Activated CD8-positive, alpha-beta T cell treated with anti-CD3 and anti-CD28 coated beads, Interleukin-2, amount 10 ng/mL, durations not matched to agents 7 days and 5 days (primary cell): ENCODE measurements at regions not wholly inside any gene's neighbourhood (a gene's known extent, or its start where the extent isn't known, plus 50 kb on each side); places are given as distances from the start of the nearest gene placed in this dataset.
"Not testable (repeated sequence)": the region's sequence is repeated elsewhere in the genome, so short reads cannot be mapped to it uniquely, and the experiment has no call there.

Source experiments
- ATAC-seq: fragments of 150-1000 bp; cut with Tn5 transposase; one replicate; pipeline ENCODE4 v1.10.0; 2021; ENCODE audit warnings: moderate library complexity
- CTCF ChIA-PET: fragments of 350-600 bp; sonication (Branson Sonifier 250); formaldehyde crosslinking; loops from one replicate; lab custom pipeline; 2021; ENCODE audit warnings: antibody characterized with exemption; lab: Charles Lee
- POLR2A ChIA-PET: fragments of 350-600 bp; sonication (Branson Sonifier 250); formaldehyde crosslinking; loops from one replicate; lab custom pipeline; 2021; ENCODE audit warnings: antibody characterized with exemption; lab: Charles Lee
- DNase-seq: peaks from one replicate; pipeline ENCODE4 v3.0.0-alpha.2; 2020
- H3K27ac Mint-ChIP-seq: one replicate; pipeline ENCODE4 v1.8.0; 2021; ENCODE audit warnings: mild to moderate bottlenecking, mixed read lengths
- H3K27me3 Mint-ChIP-seq: one replicate; pipeline ENCODE4 v1.8.0; 2021; ENCODE audit warnings: low read depth, mixed read lengths
- H3K36me3 Mint-ChIP-seq: one replicate; pipeline ENCODE4 v1.8.0; 2021; ENCODE audit warnings: low read depth, mixed read lengths
- H3K4me1 Mint-ChIP-seq: one replicate; pipeline ENCODE4 v1.8.0; 2021; ENCODE audit warnings: low read depth, mixed read lengths
- H3K4me3 Mint-ChIP-seq: one replicate; pipeline ENCODE4 v1.8.0; 2021; ENCODE audit warnings: mild to moderate bottlenecking, mixed read lengths
- H3K9me3 Mint-ChIP-seq: one replicate; pipeline ENCODE4 v1.8.0; 2022; ENCODE audit warnings: mixed read lengths; ENCODE audit not compliant: insufficient read depth

GRCh38 chr14:46417066-46417465, 234.5 kb downstream of the RPL10L start:
- DNase-seq, result no peak
- no peaks in the 10 kb centered on the region for H3K4me1 Mint-ChIP-seq
- H3K36me3 Mint-ChIP-seq, result no peaks in the 10 kb centered on the region
- ChIA-PET CTCF (no interaction called here), POLR2A (no interaction called here)
- H3K4me3 Mint-ChIP-seq, result no peak overlapping the region
- H3K27me3 Mint-ChIP-seq, result no peaks in the 10 kb centered on the region
- no peak for ATAC-seq
- H3K27ac Mint-ChIP-seq, result no peak overlapping the region
- H3K9me3 Mint-ChIP-seq, result peaks cover 25% of the 10 kb centered on the region

GRCh38 chr14:46404865-46405811, 246.4 kb downstream of the RPL10L start:
- no peaks in the 10 kb centered on the region for H3K4me1 Mint-ChIP-seq
- POLR2A ChIA-PET, result no interaction called here
- H3K4me3 Mint-ChIP-seq, result no peak overlapping the region
- no peaks in the 10 kb centered on the region for H3K27me3 Mint-ChIP-seq
- no peaks in the 10 kb centered on the region for H3K9me3 Mint-ChIP-seq
- DNase-seq, result no peak
- no peak for ATAC-seq
- CTCF ChIA-PET, result no interaction called here
- H3K27ac Mint-ChIP-seq, result no peak overlapping the region
- H3K36me3 Mint-ChIP-seq, result no peaks in the 10 kb centered on the region

GRCh38 chr14:46402001-46402690, 249.4 kb downstream of the RPL10L start:
- DNase-seq, H3K36me3 Mint-ChIP-seq, H3K4me3 Mint-ChIP-seq, H3K9me3 Mint-ChIP-seq, POLR2A ChIA-PET, H3K27ac Mint-ChIP-seq, H3K27me3 Mint-ChIP-seq, CTCF ChIA-PET, H3K4me1 Mint-ChIP-seq, ATAC-seq: not testable (repeated sequence)

- Mint-ChIP-seq H3K27ac (no peak overlapping the region), H3K27me3 (no peaks in the 10 kb centered on the region), H3K4me1 (no peaks in the 10 kb centered on the region), H3K4me3 (no peak overlapping the region), H3K9me3 (no peaks in the 10 kb centered on the region), H3K36me3 (no peaks in the 10 kb centered on the region)
- DNase-seq (no peak), ATAC-seq (no peak)
- CTCF ChIA-PET, result no interaction called here
- POLR2A ChIA-PET, result no interaction called here
Measured at GRCh38 chr14:46401066-46401465, 250.5 kb downstream of the RPL10L start.

- Mint-ChIP-seq H3K27ac (no peak overlapping the region), H3K4me1 (no peaks in the 10 kb centered on the region), H3K36me3 (no peaks in the 10 kb centered on the region), H3K4me3 (no peak overlapping the region), H3K9me3 (no peaks in the 10 kb centered on the region), H3K27me3 (no peaks in the 10 kb centered on the region)
- ChIA-PET CTCF (no interaction called here), POLR2A (no interaction called here)
- DNase-seq (no peak), ATAC-seq (no peak)
Measured at GRCh38 chr14:46399049-46399448, 252.5 kb downstream of the RPL10L start.

- ATAC-seq (no peak), DNase-seq (no peak)
- ChIA-PET CTCF (no interaction called here), POLR2A (no interaction called here)
- H3K4me3 Mint-ChIP-seq, result no peak overlapping the region
- no peak overlapping the region for H3K27ac Mint-ChIP-seq
- peaks cover 10% of the 10 kb centered on the region for H3K9me3 Mint-ChIP-seq
- H3K36me3 Mint-ChIP-seq, result no peaks in the 10 kb centered on the region
- no peaks in the 10 kb centered on the region for H3K27me3 Mint-ChIP-seq
- H3K4me1 Mint-ChIP-seq, result no peaks in the 10 kb centered on the region
Measured at GRCh38 chr14:46384611-46385010, 267.0 kb downstream of the RPL10L start.

GRCh38 chr14:46381674-46382073, 269.9 kb downstream of the RPL10L start:
- DNase-seq (no peak), ATAC-seq (no peak)
- H3K4me1 Mint-ChIP-seq, result no peaks in the 10 kb centered on the region
- no peak overlapping the region for H3K27ac Mint-ChIP-seq
- H3K36me3 Mint-ChIP-seq, result no peaks in the 10 kb centered on the region
- H3K9me3 Mint-ChIP-seq, result peaks cover 10% of the 10 kb centered on the region
- no peak overlapping the region for H3K4me3 Mint-ChIP-seq
- ChIA-PET CTCF (no interaction called here), POLR2A (no interaction called here)
- no peaks in the 10 kb centered on the region for H3K27me3 Mint-ChIP-seq

GRCh38 chr14:46378248-46378647, 273.3 kb downstream of the RPL10L start:
- H3K4me1 Mint-ChIP-seq, result no peaks in the 10 kb centered on the region
- no peaks in the 10 kb centered on the region for H3K36me3 Mint-ChIP-seq

GRCh38 chr14:46377305-46377704, 274.3 kb downstream of the RPL10L start:
- Mint-ChIP-seq H3K36me3 (no peaks in the 10 kb centered on the region), H3K27ac (no peak overlapping the region), H3K27me3 (no peaks in the 10 kb centered on the region), H3K4me1 (no peaks in the 10 kb centered on the region), H3K9me3 (peaks cover 4% of the 10 kb centered on the region), H3K4me3 (no peak overlapping the region)
- ATAC-seq (no peak), DNase-seq (no peak)
- CTCF ChIA-PET, result no interaction called here
- POLR2A ChIA-PET, result no interaction called here

More at GRCh38 chr14:46378248-46378647, 273.3 kb downstream of the RPL10L start:
- H3K9me3 Mint-ChIP-seq, result peaks cover 4% of the 10 kb centered on the region
- ChIA-PET CTCF (no interaction called here), POLR2A (no interaction called here)
- ATAC-seq (no peak), DNase-seq (no peak)
- H3K27ac Mint-ChIP-seq, result no peak overlapping the region
- H3K4me3 Mint-ChIP-seq, result no peak overlapping the region
- no peaks in the 10 kb centered on the region for H3K27me3 Mint-ChIP-seq

GRCh38 chr14:46369391-46369790, 282.2 kb downstream of the RPL10L start:
- Mint-ChIP-seq H3K9me3 (no peaks in the 10 kb centered on the region), H3K4me1 (no peaks in the 10 kb centered on the region), H3K27me3 (no peaks in the 10 kb centered on the region), H3K4me3 (no peak overlapping the region), H3K36me3 (no peaks in the 10 kb centered on the region), H3K27ac (no peak overlapping the region)
- no peak for DNase-seq
- ATAC-seq, result no peak
- ChIA-PET CTCF (no interaction called here), POLR2A (no interaction called here)

GRCh38 chr14:46368275-46368674, 283.3 kb downstream of the RPL10L start:
- no peak overlapping the region for H3K27ac Mint-ChIP-seq
- POLR2A ChIA-PET, result no interaction called here
- H3K4me3 Mint-ChIP-seq, result no peak overlapping the region
- H3K36me3 Mint-ChIP-seq, result no peaks in the 10 kb centered on the region
- H3K9me3 Mint-ChIP-seq, result peaks cover 1% of the 10 kb centered on the region
- ATAC-seq (no peak), DNase-seq (no peak)
- no peaks in the 10 kb centered on the region for H3K27me3 Mint-ChIP-seq
- CTCF ChIA-PET, result no interaction called here
- H3K4me1 Mint-ChIP-seq, result no peaks in the 10 kb centered on the region

- no peaks in the 10 kb centered on the region for H3K36me3 Mint-ChIP-seq
- POLR2A ChIA-PET, result no interaction called here
Measured at GRCh38 chr14:46352844-46353243, 298.7 kb downstream of the RPL10L start.

More at GRCh38 chr14:46352844-46353243, 298.7 kb downstream of the RPL10L start:
- DNase-seq (no peak), ATAC-seq (no peak)
- Mint-ChIP-seq H3K4me3 (no peak overlapping the region), H3K27ac (no peak overlapping the region), H3K27me3 (no peaks in the 10 kb centered on the region), H3K4me1 (no peaks in the 10 kb centered on the region), H3K9me3 (no peaks in the 10 kb centered on the region)
- CTCF ChIA-PET, result no interaction called here
